GM23338 (cell line): ENCODE measurements at regions not wholly inside any gene's neighbourhood (a gene's known extent, or its start where the extent isn't known, plus 50 kb on each side); places are given as distances from the start of the nearest gene placed in this dataset.

Source experiments
- ATAC-seq: fragments of 200-7000 bp; cut with Tn5 transposase; 3 replicates; pipeline ENCODE4 v1.9.1; 2020
- DNase-seq: peaks from one replicate; pipeline ENCODE4 v3.0.0-alpha.2; 2015; ENCODE audit warnings: low spot score
- H2AFZ ChIP-seq: fragments of 200-600 bp; sonication (generic); 2 replicates; pipeline ENCODE4 v1.8.0; 2016; ENCODE audit warnings: antibody characterized with exemption, mild to moderate bottlenecking, moderate library complexity
- H3F3A ChIP-seq: fragments of 200-600 bp; sonication (generic); replicated peaks from 2 replicates; pipeline ENCODE4 v1.8.0; 2017; ENCODE audit warnings: antibody characterized with exemption, mixed run types, low read depth
- H3K27ac ChIP-seq: fragments of 200-600 bp; sonication (generic); 2 replicates; pipeline ENCODE4 v1.6.1; 2016; ENCODE audit warnings: low read depth
- H3K27me3 ChIP-seq: fragments of 200-600 bp; sonication (generic); 2 replicates; pipeline ENCODE4 v1.8.0; 2016; ENCODE audit warnings: mild to moderate bottlenecking, mixed run types, moderate library complexity; ENCODE audit not compliant: insufficient read depth
- H3K36me3 ChIP-seq: fragments of 200-600 bp; sonication (generic); 2 replicates; pipeline ENCODE4 v1.8.0; 2016; ENCODE audit warnings: mild to moderate bottlenecking; ENCODE audit not compliant: insufficient read depth
- H3K4me1 ChIP-seq: fragments of 200-600 bp; sonication (generic); 2 replicates; pipeline ENCODE4 v1.8.0; 2016; ENCODE audit warnings: mild to moderate bottlenecking, moderate library complexity; ENCODE audit not compliant: insufficient read depth
- H3K4me2 ChIP-seq: fragments of 200-600 bp; sonication (generic); 2 replicates; pipeline ENCODE4 v1.7.1; 2017; ENCODE audit warnings: mixed run types
- H3K4me3 ChIP-seq: fragments of 200-600 bp; sonication (generic); 2 replicates; pipeline ENCODE4 v1.6.1; 2016; ENCODE audit warnings: mixed run types
- H3K79me2 ChIP-seq: fragments of 200-600 bp; sonication (generic); replicated peaks from 2 replicates; pipeline ENCODE4 v1.8.0; 2017; ENCODE audit warnings: mild to moderate bottlenecking; ENCODE audit not compliant: insufficient read depth
- H3K9me2 ChIP-seq: fragments of 200-600 bp; sonication (generic); 2 replicates; pipeline ENCODE4 v1.8.0; 2017; ENCODE audit not compliant: insufficient read depth
- H4K20me1 ChIP-seq: fragments of 200-600 bp; sonication (generic); replicated peaks from 2 replicates; pipeline ENCODE4 v1.8.0; 2017; ENCODE audit warnings: mild to moderate bottlenecking; ENCODE audit not compliant: insufficient read depth
- H3K27ac Mint-ChIP-seq: 2 replicates; pipeline ENCODE4 v1.8.0; 2020; ENCODE audit warnings: inconsistent platforms, mild to moderate bottlenecking, moderate library complexity, mixed read lengths
- H3K27me3 Mint-ChIP-seq: 3 replicates; pipeline ENCODE4 v1.8.0; 2022; ENCODE audit warnings: low read depth, mild to moderate bottlenecking, moderate library complexity, mixed read lengths, inconsistent platforms; ENCODE audit not compliant: insufficient read depth, poor library complexity
- H3K36me3 Mint-ChIP-seq: 3 replicates; pipeline ENCODE4 v1.8.0; 2021; ENCODE audit warnings: low read depth, mild to moderate bottlenecking, inconsistent platforms, moderate library complexity, mixed read lengths
- H3K4me1 Mint-ChIP-seq: 3 replicates; pipeline ENCODE4 v1.8.0; 2020; ENCODE audit warnings: mild to moderate bottlenecking, inconsistent platforms, mixed read lengths
- H3K4me3 Mint-ChIP-seq: 3 replicates; pipeline ENCODE4 v1.8.0; 2021; ENCODE audit warnings: moderate library complexity, mild to moderate bottlenecking, inconsistent platforms, mixed read lengths
- H3K9me3 Mint-ChIP-seq: 3 replicates; pipeline ENCODE4 v1.8.0; 2020; ENCODE audit warnings: moderate library complexity, mild to moderate bottlenecking, inconsistent platforms, mixed read lengths
- CREB1 ChIP-seq: fragments of 250-450 bp; sonication (Bioruptor Pico); IDR thresholded peaks from 2 replicates; pipeline ENCODE4 v1.5.0; 2020; ENCODE audit warnings: low read depth, mild to moderate bottlenecking, moderate library complexity
- EZH2 ChIP-seq: fragments of 200-600 bp; sonication (generic); IDR thresholded peaks from one replicate; pipeline ENCODE4 v1.8.0; 2017; ENCODE audit warnings: antibody characterized with exemption, mild to moderate bottlenecking, low read depth; ENCODE audit not compliant: unreplicated experiment
- EZH2phosphoT487 ChIP-seq: fragments of 200-600 bp; sonication (generic); IDR thresholded peaks from one replicate; pipeline ENCODE4 v1.8.1; 2018; ENCODE audit warnings: antibody characterized with exemption; ENCODE audit not compliant: unreplicated experiment
- JUNB ChIP-seq: IDR thresholded peaks from one replicate; pipeline ENCODE4 v1.6.1; 2016; ENCODE audit warnings: antibody characterized with exemption; ENCODE audit not compliant: unreplicated experiment
- NANOG ChIP-seq: IDR thresholded peaks from 2 replicates; pipeline ENCODE4 v1.6.1; 2016; ENCODE audit warnings: antibody characterized with exemption, borderline replicate concordance
- ZNF114 ChIP-seq: fragments of 250-450 bp; sonication (Bioruptor Pico); IDR thresholded peaks from 2 replicates; pipeline ENCODE4 v1.5.0; 2020; ENCODE audit warnings: mild to moderate bottlenecking, moderate library complexity
- ZNF331 ChIP-seq: fragments of 250-450 bp; sonication (Bioruptor Pico); IDR thresholded peaks from 2 replicates; pipeline ENCODE4 v1.5.0; 2020; ENCODE audit warnings: low read depth, mild to moderate bottlenecking, moderate library complexity
- ZNF462 ChIP-seq: fragments of 250-450 bp; sonication (Bioruptor Pico); IDR thresholded peaks from 2 replicates; pipeline ENCODE4 v1.5.0; 2020; ENCODE audit warnings: mild to moderate bottlenecking, moderate library complexity
- TF ChIP-seq, protein P1 (sequence below): IDR thresholded peaks from 2 replicates; pipeline ENCODE4 v1.6.1; 2016; ENCODE audit warnings: antibody characterized with exemption

- H3K9me2 ChIP-seq = peaks cover 25% of the 10 kb centered on the region
- DNase-seq (no peak), ATAC-seq (no peak)
- Mint-ChIP-seq H3K4me3 (no peak overlapping the region), H3K36me3 (no peaks in the 10 kb centered on the region), H3K4me1 (no peaks in the 10 kb centered on the region), H3K27ac (no peak overlapping the region), H3K27me3 (peaks cover 8% of the 10 kb centered on the region), H3K9me3 (no peaks in the 10 kb centered on the region)
- H3K4me1 ChIP-seq = no peaks in the 10 kb centered on the region
- H3K27me3 ChIP-seq = no peaks in the 10 kb centered on the region
- no peaks in the 10 kb centered on the region for H3K36me3 ChIP-seq
- H4K20me1 ChIP-seq = no peaks in the 10 kb centered on the region
- H3K79me2 ChIP-seq = no peaks in the 10 kb centered on the region
- no peak overlapping the region for H2AFZ ChIP-seq
- TF ChIP-seq CREB1 (no peak), NANOG (no peak), ZNF114 (CRISPR knock-in tag) (no peak), ZNF462 (no peak), ZNF331 (no peak), EZH2phosphoT487 (no peak), EZH2 (no peak), JUNB (no peak)
- TF ChIP-seq, protein P1, sequence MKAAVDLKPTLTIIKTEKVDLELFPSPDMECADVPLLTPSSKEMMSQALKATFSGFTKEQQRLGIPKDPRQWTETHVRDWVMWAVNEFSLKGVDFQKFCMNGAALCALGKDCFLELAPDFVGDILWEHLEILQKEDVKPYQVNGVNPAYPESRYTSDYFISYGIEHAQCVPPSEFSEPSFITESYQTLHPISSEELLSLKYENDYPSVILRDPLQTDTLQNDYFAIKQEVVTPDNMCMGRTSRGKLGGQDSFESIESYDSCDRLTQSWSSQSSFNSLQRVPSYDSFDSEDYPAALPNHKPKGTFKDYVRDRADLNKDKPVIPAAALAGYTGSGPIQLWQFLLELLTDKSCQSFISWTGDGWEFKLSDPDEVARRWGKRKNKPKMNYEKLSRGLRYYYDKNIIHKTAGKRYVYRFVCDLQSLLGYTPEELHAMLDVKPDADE = no peak
- H3K27ac ChIP-seq = no peak overlapping the region
- no peak overlapping the region for H3K4me3 ChIP-seq
- no peaks in the 10 kb centered on the region for H3F3A ChIP-seq
- no peak overlapping the region for H3K4me2 ChIP-seq
These were observed 530.2 kb upstream of the NBEA start for GRCh38 chr13:34411894-34412293.
